ENCODE measurements at regions not wholly inside any gene's neighbourhood (a gene's known extent, or its start where the extent isn't known, plus 50 kb on each side); places are given as distances from the start of the nearest gene placed in this dataset.

GRCh38 chr2:77813599-77813998 is 291.4 kb upstream of the LRRTM4 start:
- Mint-ChIP-seq H3K9me3 (ENCODE audit: unreplicated experiment) (no peaks in the 10 kb centered on the region), H3K4me1 (ENCODE audit: low read depth, unreplicated experiment) (no peaks in the 10 kb centered on the region), H3K36me3 (ENCODE audit: unreplicated experiment) (no peaks in the 10 kb centered on the region), H3K27ac (ENCODE audit: unreplicated experiment) (no peak overlapping the region), H3K27me3 (ENCODE audit: unreplicated experiment) (no peaks in the 10 kb centered on the region), H3K4me3 (ENCODE audit: unreplicated experiment) (no peak overlapping the region)
- DNase-seq: no peak
- TF ChIP-seq, protein P1, sequence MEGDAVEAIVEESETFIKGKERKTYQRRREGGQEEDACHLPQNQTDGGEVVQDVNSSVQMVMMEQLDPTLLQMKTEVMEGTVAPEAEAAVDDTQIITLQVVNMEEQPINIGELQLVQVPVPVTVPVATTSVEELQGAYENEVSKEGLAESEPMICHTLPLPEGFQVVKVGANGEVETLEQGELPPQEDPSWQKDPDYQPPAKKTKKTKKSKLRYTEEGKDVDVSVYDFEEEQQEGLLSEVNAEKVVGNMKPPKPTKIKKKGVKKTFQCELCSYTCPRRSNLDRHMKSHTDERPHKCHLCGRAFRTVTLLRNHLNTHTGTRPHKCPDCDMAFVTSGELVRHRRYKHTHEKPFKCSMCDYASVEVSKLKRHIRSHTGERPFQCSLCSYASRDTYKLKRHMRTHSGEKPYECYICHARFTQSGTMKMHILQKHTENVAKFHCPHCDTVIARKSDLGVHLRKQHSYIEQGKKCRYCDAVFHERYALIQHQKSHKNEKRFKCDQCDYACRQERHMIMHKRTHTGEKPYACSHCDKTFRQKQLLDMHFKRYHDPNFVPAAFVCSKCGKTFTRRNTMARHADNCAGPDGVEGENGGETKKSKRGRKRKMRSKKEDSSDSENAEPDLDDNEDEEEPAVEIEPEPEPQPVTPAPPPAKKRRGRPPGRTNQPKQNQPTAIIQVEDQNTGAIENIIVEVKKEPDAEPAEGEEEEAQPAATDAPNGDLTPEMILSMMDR (IDR thresholded peaks at IDR 0.05; ENCODE audit: partially characterized antibody, unreplicated experiment): no peak

DNA sequence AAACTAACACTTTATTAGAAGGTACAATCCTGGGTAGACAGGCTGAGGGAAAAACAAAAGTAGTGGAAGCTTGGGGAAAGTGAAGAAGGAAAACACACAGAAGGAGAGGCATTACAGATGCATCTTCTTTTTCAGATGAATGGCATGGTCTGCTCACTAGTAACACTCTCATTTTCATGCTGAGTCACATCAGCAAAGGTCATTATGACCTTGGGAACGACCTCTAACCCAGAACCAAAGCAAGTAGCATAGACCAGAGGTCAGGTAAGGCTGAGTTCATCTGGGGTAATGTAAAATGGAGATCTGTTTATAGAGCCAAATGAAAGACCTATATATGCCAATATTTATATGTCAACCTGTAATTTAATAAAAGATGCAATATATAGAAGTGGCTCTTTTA is 294.4 kb upstream of the LRRTM4 start:
- Mint-ChIP-seq H3K4me3 (ENCODE audit: unreplicated experiment) (no peak overlapping the region), H3K27ac (ENCODE audit: unreplicated experiment) (no peak overlapping the region), H3K4me1 (ENCODE audit: low read depth, unreplicated experiment) (no peaks in the 10 kb centered on the region), H3K36me3 (ENCODE audit: unreplicated experiment) (no peaks in the 10 kb centered on the region), H3K27me3 (ENCODE audit: unreplicated experiment) (no peaks in the 10 kb centered on the region), H3K9me3 (ENCODE audit: unreplicated experiment) (no peaks in the 10 kb centered on the region)
- TF ChIP-seq, protein P1 (IDR thresholded peaks at IDR 0.05; ENCODE audit: partially characterized antibody, unreplicated experiment): no peak
- DNase-seq: no peak

DNA sequence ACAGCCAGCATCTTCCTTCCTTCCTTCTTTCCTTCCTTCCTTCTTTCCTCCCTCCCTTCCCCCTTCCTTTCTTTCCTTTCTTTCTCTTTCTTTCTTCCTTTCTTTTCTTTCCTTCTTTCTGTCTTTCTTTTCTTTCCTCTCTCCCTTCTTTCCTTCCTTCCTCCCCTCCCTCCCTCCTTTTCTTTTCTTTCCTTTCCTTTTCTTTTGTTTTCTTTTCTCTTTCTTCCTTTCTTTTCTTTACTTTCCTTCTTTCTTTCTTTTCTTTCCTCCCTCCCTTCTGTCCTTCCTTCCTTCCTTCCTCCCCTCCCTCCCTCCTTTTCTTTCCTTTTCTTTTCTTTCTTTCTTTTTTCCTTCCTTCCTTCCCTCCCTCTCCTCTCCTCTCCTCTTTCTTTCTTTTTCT is 296.0 kb upstream of the LRRTM4 start:
- Mint-ChIP-seq H3K27me3 (ENCODE audit: unreplicated experiment) (no peaks in the 10 kb centered on the region), H3K4me3 (ENCODE audit: unreplicated experiment) (no peak overlapping the region), H3K4me1 (ENCODE audit: low read depth, unreplicated experiment) (no peaks in the 10 kb centered on the region), H3K27ac (ENCODE audit: unreplicated experiment) (no peak overlapping the region), H3K36me3 (ENCODE audit: unreplicated experiment) (no peaks in the 10 kb centered on the region), H3K9me3 (ENCODE audit: unreplicated experiment) (no peaks in the 10 kb centered on the region)
- DNase-seq: no peak
- TF ChIP-seq, protein P1 (IDR thresholded peaks at IDR 0.05; ENCODE audit: partially characterized antibody, unreplicated experiment): no peak

GRCh38 chr2:77823028-77823427 is 300.9 kb upstream of the LRRTM4 start:
- no peak for DNase-seq
- Mint-ChIP-seq H3K27ac (ENCODE audit: unreplicated experiment) (no peak overlapping the region), H3K4me1 (ENCODE audit: low read depth, unreplicated experiment) (no peaks in the 10 kb centered on the region), H3K9me3 (ENCODE audit: unreplicated experiment) (no peaks in the 10 kb centered on the region), H3K36me3 (ENCODE audit: unreplicated experiment) (peaks cover 5% of the 10 kb centered on the region), H3K27me3 (ENCODE audit: unreplicated experiment) (no peaks in the 10 kb centered on the region), H3K4me3 (ENCODE audit: unreplicated experiment) (no peak overlapping the region)
- TF ChIP-seq, protein P1 (IDR thresholded peaks at IDR 0.05; ENCODE audit: partially characterized antibody, unreplicated experiment): no peak

DNA sequence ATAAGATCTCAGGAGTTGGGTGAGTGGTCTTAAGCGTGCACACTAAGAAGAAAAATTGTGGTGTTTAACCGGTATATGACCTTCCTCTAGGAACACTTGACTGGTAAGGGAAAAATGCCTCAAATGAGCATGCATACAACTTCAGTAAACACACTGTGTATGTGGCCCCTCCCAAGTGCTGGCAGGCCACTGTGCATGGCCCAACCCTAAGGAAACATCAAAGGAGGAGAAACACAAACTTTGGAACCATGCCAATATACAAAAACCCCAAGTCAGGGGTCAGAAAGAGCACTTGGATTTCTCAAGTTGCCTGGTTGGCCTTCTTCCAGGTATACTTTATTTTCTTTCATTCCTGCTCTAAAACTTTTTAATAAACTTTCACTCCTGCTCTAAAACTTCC is 308.9 kb upstream of the LRRTM4 start:
- Mint-ChIP-seq H3K36me3 (ENCODE audit: unreplicated experiment) (peaks cover 18% of the 10 kb centered on the region), H3K4me3 (ENCODE audit: unreplicated experiment) (no peak overlapping the region), H3K27ac (ENCODE audit: unreplicated experiment) (no peak overlapping the region), H3K4me1 (ENCODE audit: low read depth, unreplicated experiment) (no peaks in the 10 kb centered on the region), H3K27me3 (ENCODE audit: unreplicated experiment) (no peaks in the 10 kb centered on the region), H3K9me3 (ENCODE audit: unreplicated experiment) (peaks cover 5% of the 10 kb centered on the region)
- DNase-seq: no peak
- TF ChIP-seq, protein P1 (IDR thresholded peaks at IDR 0.05; ENCODE audit: partially characterized antibody, unreplicated experiment): no peak
